Stimulated activated CD4-positive, alpha-beta T cell treated with anti-CD3 and anti-CD28 coated beads, Interleukin-2, amount 100 ng/mL, for 48 hours (primary cell): ENCODE measurements at regions not wholly inside any gene's neighbourhood (a gene's known extent, or its start where the extent isn't known, plus 50 kb on each side); places are given as distances from the start of the nearest gene placed in this dataset.

Experiments
- DNase-seq, 2 donors: peaks; one replicate each; pipeline ENCODE4 v3.0.0-alpha.2; 2020

DNA sequence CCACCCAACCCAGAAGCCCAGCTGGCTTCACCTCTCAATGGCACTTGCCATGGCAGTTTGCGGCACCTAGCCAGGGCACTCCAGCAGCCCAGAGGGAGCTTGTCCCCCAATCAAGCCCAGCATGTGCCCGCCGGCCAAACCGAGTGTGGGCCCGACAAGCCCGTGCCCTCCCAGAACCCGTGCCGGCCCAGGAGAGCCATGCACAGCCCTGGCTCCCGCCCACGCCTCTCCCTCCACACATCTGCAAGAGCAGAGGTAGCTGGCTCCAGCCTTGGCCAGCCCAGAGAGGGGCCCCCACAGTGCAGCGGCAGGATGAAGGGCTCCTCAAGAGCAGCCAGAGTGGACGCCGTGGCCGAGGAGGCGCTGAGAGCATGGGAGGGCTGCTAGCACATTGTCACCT is 2278.0 kb upstream of the PCDH20 start:
- no peak for DNase-seq

GRCh38 chr13:63691474-63691873 is 2275.8 kb upstream of the PCDH20 start:
- no peak for DNase-seq

GRCh38 chr13:63690672-63691071 is 2275.0 kb upstream of the PCDH20 start:
- DNase-seq = no peak

DNA sequence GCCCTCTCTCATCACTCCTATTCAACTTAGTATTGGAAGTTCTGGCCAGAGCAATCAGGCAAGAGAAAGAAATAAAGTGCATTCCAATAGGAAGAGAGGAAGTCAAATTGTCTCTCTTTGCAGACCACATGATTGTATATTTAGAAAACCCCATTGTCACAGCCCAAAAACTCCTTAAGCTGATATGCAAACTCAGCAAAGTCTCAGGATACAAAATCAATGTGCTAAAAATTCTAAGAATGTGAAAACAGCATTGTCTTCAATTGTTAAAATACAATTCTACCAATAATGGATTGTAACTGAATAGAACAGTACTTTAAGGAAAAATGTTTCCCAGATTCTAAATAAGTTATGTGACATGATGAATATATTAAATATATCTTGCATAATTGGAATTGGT is 2269.2 kb upstream of the PCDH20 start:
- no peak for DNase-seq

DNA sequence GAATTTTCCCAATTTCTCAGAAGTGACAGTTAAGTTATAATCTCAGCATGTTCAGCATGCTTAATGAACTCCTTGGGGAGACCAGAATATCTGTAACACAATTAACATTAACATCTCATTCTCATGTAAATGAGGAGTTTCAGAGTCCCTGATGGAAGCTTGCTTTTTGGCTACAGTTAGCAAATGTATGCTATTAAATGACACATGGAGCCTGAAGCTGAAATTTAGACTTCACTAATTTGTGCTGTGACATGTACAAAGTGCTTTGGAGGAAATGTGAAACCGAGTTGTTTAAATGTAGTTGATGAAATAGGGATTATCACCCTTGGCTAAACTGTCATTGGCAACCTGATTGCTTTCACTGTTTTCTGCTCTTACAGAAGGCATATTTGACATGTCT is 2265.1 kb upstream of the PCDH20 start:
- no peak for DNase-seq

- no peak for DNase-seq
Measured at GRCh38 chr13:63671296-63671695, 2255.6 kb upstream of the PCDH20 start.

- no peak for DNase-seq
Measured at GRCh38 chr13:63651394-63651793, 2235.7 kb upstream of the PCDH20 start.

DNA sequence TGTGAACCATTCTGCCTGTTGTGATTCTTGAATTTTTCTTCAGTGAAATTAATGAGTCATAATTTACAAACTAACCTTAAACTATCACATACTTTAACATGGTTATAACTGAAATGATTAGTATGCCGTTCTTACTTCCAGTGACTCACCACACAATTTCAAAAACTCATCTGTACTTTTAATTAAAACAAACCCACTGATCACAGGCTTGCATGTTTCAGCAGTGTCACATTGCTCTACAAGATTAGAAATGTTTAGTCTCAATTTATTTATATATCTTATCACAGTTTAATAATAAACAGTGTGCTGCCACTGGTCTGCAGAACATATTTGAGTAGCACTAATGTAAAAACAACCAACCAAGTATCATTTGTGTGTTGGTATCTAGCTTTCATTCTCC is 2227.9 kb upstream of the PCDH20 start:
- no peak for DNase-seq

- DNase-seq = no peak
Measured at GRCh38 chr13:63636316-63636993, 2220.8 kb upstream of the PCDH20 start.

GRCh38 chr13:63632321-63632720 is 2216.7 kb upstream of the PCDH20 start:
- DNase-seq = no peak

- no peak for DNase-seq
Measured at GRCh38 chr13:63631006-63631405, 2215.4 kb upstream of the PCDH20 start.

DNA sequence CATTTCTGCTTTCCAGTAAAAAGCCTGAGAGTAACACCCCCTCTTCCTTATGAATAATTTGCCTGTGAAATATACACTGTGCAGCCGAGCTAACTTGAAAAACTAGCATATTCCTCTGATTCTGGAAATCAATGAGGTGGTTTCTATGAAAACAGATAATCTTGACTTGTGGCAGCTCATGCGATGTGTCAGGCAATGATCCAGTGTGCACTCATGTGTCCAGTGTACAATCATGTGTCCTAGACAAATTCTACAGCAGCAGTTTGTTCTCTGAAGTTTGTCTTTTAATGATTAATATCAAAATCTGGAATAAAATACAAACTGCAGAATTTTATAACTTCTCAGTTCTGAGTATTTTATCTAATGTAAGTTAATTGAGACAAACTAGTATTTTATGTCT is 2213.9 kb upstream of the PCDH20 start:
- no peak for DNase-seq

DNA sequence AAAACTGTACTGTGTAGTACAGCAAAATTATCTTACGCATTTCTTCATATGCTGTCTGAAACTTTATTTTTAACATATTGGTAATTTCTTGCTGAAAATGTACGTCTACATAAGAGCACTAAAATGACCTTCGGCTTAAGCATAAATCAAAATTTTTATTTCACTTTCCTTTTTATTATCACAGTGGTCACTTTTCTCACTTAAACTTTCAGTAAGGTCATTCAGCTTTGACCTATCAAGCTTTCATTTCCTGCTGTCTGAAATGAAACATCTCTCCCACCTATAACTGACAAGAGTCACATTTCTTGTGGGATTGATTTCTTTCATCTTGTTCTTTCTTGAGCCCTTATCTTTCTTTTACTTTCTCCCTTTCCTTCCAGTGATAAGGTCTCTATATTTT is 2212.7 kb upstream of the PCDH20 start:
- DNase-seq = no peak

- DNase-seq = no peak
Measured at GRCh38 chr13:63625869-63626268, 2210.2 kb upstream of the PCDH20 start.

DNA sequence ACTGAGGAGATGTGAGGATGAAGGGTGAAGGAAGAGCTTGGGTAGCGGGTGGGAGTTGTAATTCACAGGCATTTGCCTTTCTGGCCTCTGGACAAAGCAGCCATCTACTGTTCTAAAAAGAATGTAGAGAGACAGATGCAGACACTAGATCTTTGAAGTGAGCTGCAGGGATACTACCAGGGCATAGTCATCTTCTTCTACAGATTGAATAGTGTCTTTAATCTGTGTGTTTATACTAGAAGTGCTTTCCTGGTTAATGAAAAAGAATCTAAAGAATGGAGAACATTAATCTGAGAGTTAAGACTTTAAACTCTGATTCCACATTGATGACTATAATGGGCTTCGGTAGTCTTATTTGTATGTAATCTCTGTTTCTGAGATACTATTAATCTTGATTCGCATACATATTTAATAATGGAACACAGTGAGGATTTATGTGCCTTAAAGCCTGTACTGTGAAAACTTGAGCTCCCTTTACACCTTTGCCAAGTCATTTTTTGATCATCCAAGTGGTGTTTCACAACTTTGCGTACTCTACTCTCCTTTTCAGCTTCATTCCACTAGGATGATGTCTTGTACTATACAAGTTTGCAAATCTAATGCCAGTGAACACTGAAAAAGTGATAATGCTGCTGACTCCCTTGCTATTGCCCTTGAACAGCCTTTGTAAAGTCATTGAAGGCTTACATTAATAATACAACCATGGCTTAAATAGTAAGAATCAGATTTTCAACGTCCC is 2199.4 kb upstream of the PCDH20 start:
- DNase-seq = no peak

DNA sequence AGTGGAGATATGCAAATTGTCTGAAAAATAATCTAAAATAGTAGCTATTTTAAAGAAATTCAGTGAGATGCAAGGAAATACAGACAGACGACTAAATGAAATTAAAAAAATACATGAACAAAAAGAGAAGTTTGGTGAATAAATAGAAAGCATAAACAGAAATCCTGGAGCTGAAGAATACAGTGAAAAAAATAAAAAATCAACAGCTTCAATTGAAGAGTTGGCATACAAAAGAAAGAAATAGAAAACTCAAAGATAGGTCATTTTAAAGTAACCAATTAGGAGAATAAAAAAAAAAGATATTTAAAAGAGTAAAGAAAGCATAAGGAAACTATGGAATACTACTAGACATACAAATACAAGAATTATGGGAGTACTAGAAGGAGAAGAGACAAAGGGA is 2191.5 kb upstream of the PCDH20 start:
- no peak for DNase-seq

DNA sequence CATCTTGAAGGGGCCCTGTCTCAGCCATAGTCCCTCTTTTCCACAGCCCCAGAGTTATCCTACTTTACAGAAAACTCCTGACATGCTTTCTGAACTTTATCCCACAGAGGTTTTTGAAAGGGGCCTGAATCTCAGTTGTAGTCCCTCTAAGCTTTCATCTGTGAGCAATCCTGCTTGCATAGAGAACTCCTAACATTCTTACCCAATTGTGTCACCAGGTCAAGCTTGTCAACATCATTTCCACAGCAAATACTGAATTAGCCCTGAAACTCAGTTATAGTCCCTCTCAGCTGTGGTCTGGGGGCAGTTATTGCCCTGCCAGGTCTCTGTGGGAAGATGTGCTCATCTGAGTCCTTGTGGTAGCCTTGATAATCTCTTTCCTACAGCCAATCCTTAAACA is 2190.3 kb upstream of the PCDH20 start:
- no peak for DNase-seq

- DNase-seq = no peak
Measured at GRCh38 chr13:63605403-63605802, 2189.8 kb upstream of the PCDH20 start.

DNA sequence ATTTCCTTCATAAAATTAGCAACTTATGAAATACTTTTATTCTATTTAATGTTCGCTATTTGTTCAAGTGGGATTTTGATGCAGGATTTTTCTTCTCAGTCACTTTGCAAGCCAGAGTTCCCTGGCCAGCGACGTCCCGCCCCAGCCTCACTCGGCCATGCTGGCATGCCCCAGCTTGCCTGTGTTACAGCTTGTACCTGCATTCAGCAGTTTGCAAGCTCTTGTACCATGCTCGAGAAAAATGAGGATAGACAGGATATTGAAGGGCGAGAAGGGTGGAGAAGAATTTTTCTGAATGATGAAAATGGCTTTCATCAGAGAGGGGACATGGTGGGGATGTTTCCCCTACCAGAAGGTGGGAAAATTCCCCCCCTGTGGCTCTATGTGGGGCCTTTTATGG is 2180.2 kb upstream of the PCDH20 start:
- DNase-seq = no peak

DNA sequence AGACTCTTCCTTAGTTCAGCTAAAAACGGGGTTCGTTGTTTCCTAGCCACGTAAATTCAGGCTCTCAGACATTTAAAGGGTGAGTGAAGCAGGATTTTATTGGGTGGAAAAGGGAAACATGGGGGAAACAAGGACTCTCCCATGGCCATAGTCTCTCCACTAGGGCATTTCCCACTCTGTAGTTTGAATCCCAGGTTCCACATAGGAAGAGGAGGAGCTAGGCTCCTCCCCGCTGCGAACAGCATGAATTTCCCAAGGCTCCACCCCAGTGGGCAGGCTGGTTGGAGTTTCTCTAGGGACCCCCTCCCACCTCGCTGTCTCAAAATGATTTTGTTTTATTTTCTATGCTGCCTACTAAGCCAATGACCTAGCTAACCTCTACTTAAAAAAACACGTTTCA is 2170.8 kb upstream of the PCDH20 start:
- DNase-seq = no peak

- no peak for DNase-seq
Measured at GRCh38 chr13:63578796-63579195, 2163.1 kb upstream of the PCDH20 start.

DNA sequence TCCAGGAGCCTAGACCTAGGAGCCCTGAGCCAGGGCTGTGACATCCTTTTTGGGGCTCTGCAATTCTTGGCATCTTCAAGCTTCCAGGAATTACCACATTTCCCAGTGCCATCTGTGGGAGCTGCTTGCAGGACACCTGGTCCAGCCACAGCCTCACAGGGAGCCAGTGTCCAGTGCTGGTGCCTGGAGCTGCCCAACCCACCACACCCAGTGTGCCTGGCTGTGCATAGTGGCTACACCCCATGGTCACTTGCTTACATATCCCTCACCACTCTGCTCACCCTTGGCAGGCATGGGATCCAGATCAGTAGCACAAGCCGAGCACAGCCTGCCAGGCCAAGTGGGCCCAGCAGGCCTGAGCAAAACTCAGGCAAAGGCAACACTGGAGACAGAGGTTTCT is 2151.4 kb upstream of the PCDH20 start:
- DNase-seq = no peak

DNA sequence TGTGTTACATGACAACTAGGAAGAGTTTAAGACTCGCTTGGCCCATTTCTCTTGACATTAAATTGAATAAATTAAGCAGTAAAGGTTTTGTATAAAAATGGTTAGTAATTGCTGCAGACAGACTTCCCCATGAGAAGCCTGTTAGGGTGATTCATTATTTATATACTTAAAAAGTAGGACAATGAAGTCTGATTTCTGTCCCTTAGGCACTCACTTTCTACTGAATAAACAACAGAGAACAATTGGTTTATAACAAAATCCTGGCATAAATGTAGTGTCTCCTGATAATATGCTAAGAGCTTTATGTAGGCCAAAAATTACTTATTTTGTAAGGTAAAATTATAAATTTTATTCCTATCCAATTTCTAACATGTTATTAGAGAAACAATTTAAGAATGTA is 2138.5 kb upstream of the PCDH20 start:
- DNase-seq = no peak

GRCh38 chr13:63551731-63552130 is 2136.1 kb upstream of the PCDH20 start:
- no peak for DNase-seq

GRCh38 chr13:63546524-63546923 is 2130.9 kb upstream of the PCDH20 start:
- no peak for DNase-seq
